MM.1S (cell line): ENCODE measurements at regions not wholly inside any gene's neighbourhood (a gene's known extent, or its start where the extent isn't known, plus 50 kb on each side); places are given as distances from the start of the nearest gene placed in this dataset.

Source experiments
- CTCF ChIP-seq: fragments of 300-600 bp; sonication (generic); IDR thresholded peaks from 2 replicates; pipeline ENCODE4 v1.5.1; 2016; ENCODE audit warnings: antibody characterized with exemption, low read length, mixed read lengths
- EZH2 ChIP-seq: fragments of 300-600 bp; sonication (generic); optimal IDR thresholded peaks from 2 replicates; pipeline ENCODE3; 2017; ENCODE audit warnings: low read depth, mild to moderate bottlenecking, antibody characterized with exemption, low read length, mixed read lengths

DNA sequence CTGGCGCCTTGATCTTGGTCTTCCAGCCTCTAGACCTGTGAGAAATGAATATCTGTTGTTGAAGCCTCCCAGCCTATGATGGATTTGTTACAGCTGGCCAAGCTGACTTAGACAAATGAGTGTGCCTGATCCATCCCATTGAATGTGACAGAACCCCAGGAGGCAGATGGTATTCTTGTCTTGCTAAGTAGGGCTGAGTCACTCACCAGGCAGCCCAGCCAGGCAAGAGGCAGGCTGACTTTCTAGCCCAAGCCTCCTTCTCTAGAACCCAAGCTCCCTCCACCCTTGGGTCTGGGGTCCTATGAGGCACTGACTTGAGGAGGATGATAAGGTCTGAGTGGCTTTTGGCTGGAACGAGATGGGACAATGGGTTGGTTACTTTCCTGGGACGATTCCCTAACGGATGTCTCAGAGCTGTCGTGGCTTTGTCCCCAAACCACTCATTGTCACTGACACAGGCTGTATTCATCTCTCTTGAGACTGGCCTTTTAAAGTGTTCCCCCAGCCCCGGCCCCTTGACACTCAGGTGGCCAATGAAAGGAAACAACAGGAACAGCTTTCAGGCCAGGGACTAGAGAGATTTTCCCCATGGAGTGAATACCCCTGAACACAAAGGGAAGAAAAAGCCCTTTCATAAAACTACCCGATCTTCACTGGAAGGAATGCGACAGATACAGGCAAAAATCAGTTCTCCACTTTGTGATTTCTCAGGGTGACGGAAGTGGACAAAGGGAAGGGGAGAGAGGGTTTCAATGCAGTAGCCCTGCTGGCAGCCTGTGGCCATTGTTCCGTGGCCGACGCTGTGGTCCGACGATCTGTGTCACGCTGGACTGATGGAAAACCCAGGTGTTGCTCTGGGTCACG lies 264.2 kb downstream of the AACS start:
- no peak for TF ChIP-seq CTCF
- no peak for TF ChIP-seq EZH2
